Left ventricle myocardium inferior (tissue), 1 donor: ENCODE measurements at regions not wholly inside any gene's neighbourhood (a gene's known extent, or its start where the extent isn't known, plus 50 kb on each side); places are given as distances from the start of the nearest gene placed in this dataset.

ENCODE experiments used
- DNase-seq: peaks from one replicate; pipeline ENCODE4 v3.0.0-alpha.2; 2020
- H3K27ac ChIP-seq: fragments of 200-600 bp; replicated peaks from 2 replicates; pipeline ENCODE4 v1.8.0; 2021
- H3K27me3 ChIP-seq: fragments of 200-600 bp; 2 replicates; pipeline ENCODE4 v1.8.0; 2021; ENCODE audit warnings: low read depth
- H3K36me3 ChIP-seq: fragments of 200-600 bp; 2 replicates; pipeline ENCODE4 v1.8.0; 2021
- H3K4me1 ChIP-seq: fragments of 200-600 bp; 2 replicates; pipeline ENCODE4 v1.8.0; 2021
- H3K4me3 ChIP-seq: fragments of 200-600 bp; 2 replicates; pipeline ENCODE4 v1.8.0; 2021; ENCODE audit warnings: mild to moderate bottlenecking, moderate library complexity
- H3K9me3 ChIP-seq: fragments of 200-600 bp; replicated peaks from 2 replicates; pipeline ENCODE4 v1.8.0; 2021
- intact Hi-C: fragments of 100-400 bp; cut with micrococcal nuclease; formaldehyde crosslinking; loops from one replicate; pipeline ENCODE4 v1.11.0; 2022
- TF ChIP-seq, protein P1 (sequence below): fragments of 200-600 bp; IDR thresholded peaks from 2 replicates; pipeline ENCODE4 v1.8.0; 2021; ENCODE audit warnings: antibody characterized with exemption, mild to moderate bottlenecking, borderline replicate concordance
- donor health status: DM: no; HTN: yes; CAD: no; lungs with severe emphysema.

DNA sequence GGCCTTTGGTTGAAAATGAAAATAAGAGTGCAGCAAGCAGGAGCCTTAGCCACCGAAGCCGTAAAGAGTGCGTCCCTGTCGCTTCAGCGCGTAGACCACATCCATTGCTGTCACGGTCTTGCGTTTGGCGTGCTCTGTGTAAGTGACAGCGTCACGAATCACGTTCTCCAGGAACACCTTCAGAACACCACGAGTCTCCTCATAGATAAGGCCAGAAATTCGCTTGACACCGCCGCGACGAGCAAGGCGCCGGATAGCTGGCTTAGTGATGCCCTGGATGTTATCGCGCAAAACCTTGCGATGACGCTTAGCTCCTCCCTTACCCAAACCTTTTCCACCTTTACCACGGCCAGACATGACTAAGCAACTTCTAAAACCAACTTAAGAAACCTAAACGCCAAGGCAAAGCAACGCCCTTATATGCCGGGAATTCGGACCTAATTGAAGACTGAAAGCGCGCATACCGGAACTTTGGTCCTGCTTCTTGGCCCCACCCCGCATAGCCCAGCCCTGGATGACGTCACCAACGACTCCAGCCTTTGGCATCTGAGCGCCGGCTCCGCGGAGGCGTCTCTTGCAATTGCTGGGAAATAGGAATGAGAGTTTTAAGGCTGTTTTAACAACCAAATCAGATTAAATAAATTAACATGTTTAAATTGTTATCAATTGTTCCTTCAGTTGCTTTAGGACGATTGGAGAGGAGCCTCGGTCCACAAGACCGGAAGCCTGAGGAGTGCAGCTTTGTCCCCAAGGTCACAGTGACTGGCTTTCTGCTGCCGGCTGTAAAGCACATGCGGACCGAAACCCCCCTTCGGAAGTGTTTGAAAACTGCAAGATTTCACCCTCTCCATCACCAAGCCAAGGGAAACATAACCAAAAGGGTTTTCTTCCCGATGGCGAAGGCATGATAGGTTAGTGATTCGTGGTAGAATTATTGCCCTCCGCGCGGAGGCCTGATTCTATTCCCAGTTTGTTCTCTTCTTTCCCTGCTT is 79.6 kb upstream of the BTN3A2 start:
- peaks cover 7% of the 10 kb centered on the region for H3K36me3 ChIP-seq
- H3K27me3 ChIP-seq: no peaks in the 10 kb centered on the region
- H3K27ac ChIP-seq: peak overlapping the region; percentile 95
- DNase-seq: peak; percentile 95
- intact Hi-C loops: loop anchor here (10.0 kb wide), 1 partner anchor 61 kb away; a partner anchor contains a TSS
- H3K4me1 ChIP-seq: peaks cover 34% of the 10 kb centered on the region
- TF ChIP-seq, protein P1, sequence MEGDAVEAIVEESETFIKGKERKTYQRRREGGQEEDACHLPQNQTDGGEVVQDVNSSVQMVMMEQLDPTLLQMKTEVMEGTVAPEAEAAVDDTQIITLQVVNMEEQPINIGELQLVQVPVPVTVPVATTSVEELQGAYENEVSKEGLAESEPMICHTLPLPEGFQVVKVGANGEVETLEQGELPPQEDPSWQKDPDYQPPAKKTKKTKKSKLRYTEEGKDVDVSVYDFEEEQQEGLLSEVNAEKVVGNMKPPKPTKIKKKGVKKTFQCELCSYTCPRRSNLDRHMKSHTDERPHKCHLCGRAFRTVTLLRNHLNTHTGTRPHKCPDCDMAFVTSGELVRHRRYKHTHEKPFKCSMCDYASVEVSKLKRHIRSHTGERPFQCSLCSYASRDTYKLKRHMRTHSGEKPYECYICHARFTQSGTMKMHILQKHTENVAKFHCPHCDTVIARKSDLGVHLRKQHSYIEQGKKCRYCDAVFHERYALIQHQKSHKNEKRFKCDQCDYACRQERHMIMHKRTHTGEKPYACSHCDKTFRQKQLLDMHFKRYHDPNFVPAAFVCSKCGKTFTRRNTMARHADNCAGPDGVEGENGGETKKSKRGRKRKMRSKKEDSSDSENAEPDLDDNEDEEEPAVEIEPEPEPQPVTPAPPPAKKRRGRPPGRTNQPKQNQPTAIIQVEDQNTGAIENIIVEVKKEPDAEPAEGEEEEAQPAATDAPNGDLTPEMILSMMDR: no peak
- H3K4me3 ChIP-seq: peak overlapping the region; percentile 73
- H3K9me3 ChIP-seq: peaks cover 9% of the 10 kb centered on the region

DNA sequence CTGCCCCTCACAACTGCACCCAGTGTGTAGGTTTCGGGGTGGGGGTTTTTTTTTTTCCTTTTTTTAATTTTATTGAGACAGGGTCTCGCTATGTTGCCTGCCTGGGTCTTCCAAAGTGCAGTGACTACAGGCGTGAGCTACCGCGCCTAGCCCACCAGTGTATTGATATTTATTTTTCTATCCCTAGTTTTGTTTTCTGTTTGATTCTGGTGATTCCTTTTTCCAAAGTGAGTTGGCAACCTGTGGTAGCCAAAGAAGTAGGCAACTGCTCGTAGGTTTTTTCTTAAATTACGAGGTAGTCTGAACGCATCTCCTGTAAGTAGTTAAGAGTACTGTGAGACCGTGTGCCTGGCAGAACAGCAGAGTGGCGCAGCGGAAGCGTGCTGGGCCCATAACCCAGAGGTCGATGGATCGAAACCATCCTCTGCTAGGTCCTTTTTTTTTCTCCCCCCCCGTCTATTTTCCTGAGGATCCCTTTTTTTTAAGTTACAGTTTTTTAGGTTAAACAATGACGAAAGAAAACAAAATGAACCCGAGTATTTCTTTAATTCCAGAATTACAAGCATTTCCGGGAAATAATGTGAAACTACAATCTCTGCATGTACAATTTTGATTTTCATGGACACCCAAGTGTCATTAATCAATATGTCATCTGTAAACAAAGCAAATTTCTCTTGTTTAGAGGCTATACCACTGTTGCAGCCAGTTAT is 78.7 kb upstream of the BTN3A2 start:
- DNase-seq: peak; percentile 52
- intact Hi-C loops: loop anchor here (10.0 kb wide), 1 partner anchor 62 kb away; a partner anchor contains a TSS
- TF ChIP-seq, protein P1: no peak
- peak overlapping the region; percentile 95 for H3K27ac ChIP-seq
- peaks cover 34% of the 10 kb centered on the region for H3K4me1 ChIP-seq
- H3K27me3 ChIP-seq: no peaks in the 10 kb centered on the region
- H3K4me3 ChIP-seq: peak overlapping the region; percentile 73
- no peaks in the 10 kb centered on the region for H3K36me3 ChIP-seq
- H3K9me3 ChIP-seq: peaks cover 9% of the 10 kb centered on the region

DNA sequence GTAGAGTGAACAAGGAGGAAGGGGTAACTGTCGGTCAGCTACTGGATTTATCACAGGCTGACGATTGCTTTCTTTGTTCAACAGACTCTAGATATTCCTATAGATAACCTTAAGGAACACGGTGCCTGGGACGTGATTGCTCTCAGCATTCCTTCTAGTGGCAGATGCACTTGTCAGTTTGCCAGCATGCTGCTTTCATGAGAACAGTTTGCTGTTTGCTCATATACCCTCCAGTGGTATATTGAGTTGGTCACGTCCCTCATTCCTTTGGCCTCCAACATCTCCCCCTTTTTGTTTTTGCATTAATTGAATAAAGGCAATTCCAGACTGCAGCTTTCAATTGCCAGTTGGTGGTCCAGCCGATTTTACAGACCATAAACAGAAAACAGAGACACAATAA is 76.8 kb upstream of the BTN3A2 start:
- intact Hi-C loops: loop anchor here (10.0 kb wide), 1 partner anchor 63 kb away; a partner anchor contains a TSS
- TF ChIP-seq, protein P1: no peak
- H3K36me3 ChIP-seq: no peaks in the 10 kb centered on the region
- H3K4me1 ChIP-seq: peaks cover 27% of the 10 kb centered on the region
- DNase-seq: no peak
- peaks cover 9% of the 10 kb centered on the region for H3K9me3 ChIP-seq
- H3K27me3 ChIP-seq: no peaks in the 10 kb centered on the region
- no peak overlapping the region for H3K27ac ChIP-seq
- H3K4me3 ChIP-seq: no peak overlapping the region

DNA sequence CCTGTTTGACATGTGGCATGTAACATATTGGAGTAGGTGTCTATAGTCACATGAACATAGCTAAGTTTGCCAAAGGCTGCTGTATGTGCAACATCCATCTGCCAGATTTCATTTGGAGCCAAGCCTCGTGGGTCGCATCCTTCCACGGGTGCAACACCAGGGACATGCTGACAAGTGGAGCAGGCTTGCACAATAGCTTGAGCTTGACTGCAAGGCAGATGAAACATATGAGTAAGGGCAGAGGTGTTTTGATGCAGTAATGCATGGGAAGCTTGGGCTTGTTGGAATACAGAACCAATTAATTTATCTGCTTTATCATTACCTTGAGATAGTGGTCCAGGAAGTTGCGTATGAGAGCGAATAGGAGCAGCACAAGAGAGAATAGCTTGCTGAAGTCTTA is 74.1 kb upstream of the BTN3A2 start:
- TF ChIP-seq, protein P1: no peak
- H3K4me1 ChIP-seq: peaks cover 7% of the 10 kb centered on the region
- H3K36me3 ChIP-seq: no peaks in the 10 kb centered on the region
- no peak for DNase-seq
- no peak overlapping the region for H3K27ac ChIP-seq
- no peak overlapping the region for H3K4me3 ChIP-seq
- peaks cover 9% of the 10 kb centered on the region for H3K9me3 ChIP-seq
- H3K27me3 ChIP-seq: peaks cover 10% of the 10 kb centered on the region
- intact Hi-C loops: no loop called here

DNA sequence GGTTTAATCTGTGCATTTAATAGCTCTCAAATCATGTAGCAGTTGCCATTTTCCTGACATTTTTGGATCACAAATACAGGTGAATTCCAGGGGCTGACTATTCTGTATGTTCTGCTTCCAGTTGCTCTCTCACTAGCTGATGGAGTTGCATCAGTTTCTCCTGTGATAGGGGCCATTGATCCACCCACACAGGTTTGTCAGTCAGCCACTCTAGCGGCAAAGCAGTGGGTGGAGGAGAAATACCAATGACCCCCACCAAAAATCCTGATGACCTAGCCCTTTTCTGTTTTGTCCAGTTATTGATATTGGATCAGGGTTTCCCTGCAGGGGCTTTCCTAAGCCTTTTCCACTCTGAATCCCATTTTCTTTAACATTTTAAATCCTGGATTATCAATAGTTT is 72.3 kb upstream of the BTN3A2 start:
- Histone ChIP-seq H3K27ac (no peak overlapping the region), H3K36me3 (no peaks in the 10 kb centered on the region), H3K4me3 (no peak overlapping the region), H3K9me3 (peaks cover 6% of the 10 kb centered on the region), H3K4me1 (no peaks in the 10 kb centered on the region), H3K27me3 (peaks cover 22% of the 10 kb centered on the region)
- no peak for DNase-seq
- intact Hi-C loops: no loop called here
- TF ChIP-seq, protein P1: no peak
